ENCODE measurements at regions not wholly inside any gene's neighbourhood (a gene's known extent, or its start where the extent isn't known, plus 50 kb on each side); places are given as distances from the start of the nearest gene placed in this dataset.

DNA sequence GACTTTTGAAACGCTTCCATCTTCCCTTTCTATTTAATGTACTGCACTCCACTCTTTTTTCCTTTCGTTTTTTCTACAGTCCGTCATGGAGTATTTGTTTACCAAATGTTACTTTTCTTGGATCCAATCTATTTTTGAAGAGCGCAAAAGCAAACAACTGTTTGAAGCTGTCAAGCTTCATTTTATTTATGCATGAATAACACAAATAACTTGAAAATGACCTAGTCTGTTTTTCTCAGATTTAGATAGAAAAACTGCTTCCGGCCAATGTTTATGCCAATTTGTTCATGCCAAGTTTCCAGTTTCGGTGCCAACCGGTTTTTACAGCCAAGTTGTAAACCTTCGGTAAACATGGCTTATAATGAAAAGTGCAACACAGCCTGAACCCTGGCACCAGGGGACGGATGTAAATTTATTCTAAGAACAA is 150.9 kb upstream of the KLF6 start:
- Histone ChIP-seq H3K27ac (ENCODE audit: low read depth, low read length) (peak overlapping the region; percentile 50), H2AFZ (ENCODE audit: low read depth, low read length) (no peak overlapping the region), H3K4me1 (ENCODE audit: insufficient read depth, low read length) (peaks cover 10% of the 10 kb centered on the region), H4K20me1 (ENCODE audit: insufficient read depth, low read length) (no peaks in the 10 kb centered on the region), H3K4me2 (ENCODE audit: low read length) (peak overlapping the region; percentile 75), H3K9ac (ENCODE audit: low read length) (peak overlapping the region; percentile 67), H3K27me3 (ENCODE audit: insufficient read depth, low read length) (no peaks in the 10 kb centered on the region), H3K36me3 (ENCODE audit: insufficient read depth, low read length) (no peaks in the 10 kb centered on the region), H3K79me2 (ENCODE audit: insufficient read depth, low read length) (no peaks in the 10 kb centered on the region), H3K4me3 (ENCODE audit: insufficient read depth, low read depth, low read length) (no peak overlapping the region), H3K9me3 (ENCODE audit: insufficient read depth, low read depth, low read length) (no peaks in the 10 kb centered on the region)
- TF ChIP-seq, protein P1, sequence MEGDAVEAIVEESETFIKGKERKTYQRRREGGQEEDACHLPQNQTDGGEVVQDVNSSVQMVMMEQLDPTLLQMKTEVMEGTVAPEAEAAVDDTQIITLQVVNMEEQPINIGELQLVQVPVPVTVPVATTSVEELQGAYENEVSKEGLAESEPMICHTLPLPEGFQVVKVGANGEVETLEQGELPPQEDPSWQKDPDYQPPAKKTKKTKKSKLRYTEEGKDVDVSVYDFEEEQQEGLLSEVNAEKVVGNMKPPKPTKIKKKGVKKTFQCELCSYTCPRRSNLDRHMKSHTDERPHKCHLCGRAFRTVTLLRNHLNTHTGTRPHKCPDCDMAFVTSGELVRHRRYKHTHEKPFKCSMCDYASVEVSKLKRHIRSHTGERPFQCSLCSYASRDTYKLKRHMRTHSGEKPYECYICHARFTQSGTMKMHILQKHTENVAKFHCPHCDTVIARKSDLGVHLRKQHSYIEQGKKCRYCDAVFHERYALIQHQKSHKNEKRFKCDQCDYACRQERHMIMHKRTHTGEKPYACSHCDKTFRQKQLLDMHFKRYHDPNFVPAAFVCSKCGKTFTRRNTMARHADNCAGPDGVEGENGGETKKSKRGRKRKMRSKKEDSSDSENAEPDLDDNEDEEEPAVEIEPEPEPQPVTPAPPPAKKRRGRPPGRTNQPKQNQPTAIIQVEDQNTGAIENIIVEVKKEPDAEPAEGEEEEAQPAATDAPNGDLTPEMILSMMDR (IDR thresholded peaks at IDR 0.05; ENCODE audit: insufficient read depth, low read depth, low read length), result no peak
- no peak for TF ChIP-seq EZH2 (IDR thresholded peaks at IDR 0.05; ENCODE audit: insufficient read depth, low read length)
- Mint-ChIP-seq H3K4me3 (ENCODE audit: unreplicated experiment) (no peak overlapping the region), H3K27ac (ENCODE audit: unreplicated experiment) (no peak overlapping the region), H3K9me3 (ENCODE audit: unreplicated experiment) (peaks cover 2% of the 10 kb centered on the region), H3K27me3 (ENCODE audit: low read depth, unreplicated experiment) (no peaks in the 10 kb centered on the region), H3K4me1 (ENCODE audit: low read depth, unreplicated experiment) (peaks cover 8% of the 10 kb centered on the region), H3K36me3 (ENCODE audit: low read depth, unreplicated experiment) (no peaks in the 10 kb centered on the region)
- FAIRE-seq (no peak), DNase-seq (ENCODE audit: low read depth) (peak; percentile 17)

DNA sequence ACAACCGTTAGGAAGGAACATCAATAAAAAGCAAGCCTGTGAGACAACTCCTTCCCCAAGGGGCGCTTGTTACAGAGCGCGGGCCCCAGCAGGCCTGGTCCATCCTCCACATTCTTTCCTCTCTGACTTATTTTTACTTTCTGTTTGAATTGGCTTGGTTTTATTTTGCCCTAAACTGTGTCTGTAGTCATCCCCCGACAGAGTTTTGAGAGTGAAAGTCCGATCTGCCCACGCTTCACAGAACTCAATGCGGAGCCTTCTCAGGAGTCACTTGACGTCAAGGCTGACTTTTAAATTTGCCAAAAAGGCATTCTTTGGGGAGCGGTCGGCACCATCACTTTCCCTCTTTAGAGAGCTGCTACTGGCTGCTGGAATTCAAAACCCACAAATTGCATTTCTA is 150.1 kb upstream of the KLF6 start:
- Mint-ChIP-seq H3K27ac (ENCODE audit: unreplicated experiment) (peak overlapping the region; percentile 54), H3K9me3 (ENCODE audit: unreplicated experiment) (peaks cover 2% of the 10 kb centered on the region), H3K4me3 (ENCODE audit: unreplicated experiment) (no peak overlapping the region), H3K27me3 (ENCODE audit: low read depth, unreplicated experiment) (no peaks in the 10 kb centered on the region), H3K36me3 (ENCODE audit: low read depth, unreplicated experiment) (no peaks in the 10 kb centered on the region), H3K4me1 (ENCODE audit: low read depth, unreplicated experiment) (peaks cover 8% of the 10 kb centered on the region)
- Histone ChIP-seq H3K4me1 (ENCODE audit: insufficient read depth, low read length) (peaks cover 10% of the 10 kb centered on the region), H3K4me3 (ENCODE audit: insufficient read depth, low read depth, low read length) (peak overlapping the region; percentile 23), H3K4me2 (ENCODE audit: low read length) (peak overlapping the region; percentile 75), H2AFZ (ENCODE audit: low read depth, low read length) (peak overlapping the region; percentile 21), H3K9ac (ENCODE audit: low read length) (peak overlapping the region; percentile 67), H3K36me3 (ENCODE audit: insufficient read depth, low read length) (no peaks in the 10 kb centered on the region), H3K79me2 (ENCODE audit: insufficient read depth, low read length) (no peaks in the 10 kb centered on the region), H4K20me1 (ENCODE audit: insufficient read depth, low read length) (no peaks in the 10 kb centered on the region), H3K27ac (ENCODE audit: low read depth, low read length) (peak overlapping the region; percentile 50), H3K9me3 (ENCODE audit: insufficient read depth, low read depth, low read length) (no peaks in the 10 kb centered on the region), H3K27me3 (ENCODE audit: insufficient read depth, low read length) (no peaks in the 10 kb centered on the region)
- FAIRE-seq, result no peak
- DNase-seq (ENCODE audit: low read depth), result peak; percentile 94
- TF ChIP-seq EZH2 (IDR thresholded peaks at IDR 0.05; ENCODE audit: insufficient read depth, low read length), result no peak
- TF ChIP-seq, protein P1 (IDR thresholded peaks at IDR 0.05; ENCODE audit: insufficient read depth, low read depth, low read length), result no peak

DNA sequence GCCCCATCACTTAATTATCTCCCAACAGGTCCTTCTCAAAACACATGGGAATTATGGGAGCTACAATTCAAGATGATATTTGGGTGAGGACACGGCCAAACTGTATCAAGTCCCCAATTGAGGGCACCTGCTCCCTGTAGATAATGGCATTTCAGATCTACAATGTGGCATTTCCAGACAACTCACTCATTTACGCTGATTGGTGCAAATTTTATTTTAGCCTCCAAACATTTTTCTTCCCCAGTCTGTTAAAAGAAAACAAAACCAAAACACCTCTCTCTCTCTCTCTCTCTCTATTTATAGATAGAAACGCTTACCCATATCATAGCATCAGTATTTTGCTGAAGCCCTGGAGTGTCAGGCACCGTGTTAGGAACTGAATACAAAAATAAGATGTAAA is 148.7 kb upstream of the KLF6 start:
- Mint-ChIP-seq H3K27me3 (ENCODE audit: low read depth, unreplicated experiment) (no peaks in the 10 kb centered on the region), H3K4me3 (ENCODE audit: unreplicated experiment) (no peak overlapping the region), H3K27ac (ENCODE audit: unreplicated experiment) (no peak overlapping the region), H3K9me3 (ENCODE audit: unreplicated experiment) (peaks cover 2% of the 10 kb centered on the region), H3K36me3 (ENCODE audit: low read depth, unreplicated experiment) (no peaks in the 10 kb centered on the region), H3K4me1 (ENCODE audit: low read depth, unreplicated experiment) (peaks cover 10% of the 10 kb centered on the region)
- Histone ChIP-seq H3K79me2 (ENCODE audit: insufficient read depth, low read length) (no peaks in the 10 kb centered on the region), H3K27me3 (ENCODE audit: insufficient read depth, low read length) (no peaks in the 10 kb centered on the region), H3K4me1 (ENCODE audit: insufficient read depth, low read length) (peaks cover 10% of the 10 kb centered on the region), H3K36me3 (ENCODE audit: insufficient read depth, low read length) (no peaks in the 10 kb centered on the region), H2AFZ (ENCODE audit: low read depth, low read length) (no peak overlapping the region), H4K20me1 (ENCODE audit: insufficient read depth, low read length) (no peaks in the 10 kb centered on the region), H3K9me3 (ENCODE audit: insufficient read depth, low read depth, low read length) (no peaks in the 10 kb centered on the region), H3K27ac (ENCODE audit: low read depth, low read length) (no peak overlapping the region), H3K9ac (ENCODE audit: low read length) (no peak overlapping the region), H3K4me2 (ENCODE audit: low read length) (no peak overlapping the region), H3K4me3 (ENCODE audit: insufficient read depth, low read depth, low read length) (no peak overlapping the region)
- no peak for FAIRE-seq
- no peak for TF ChIP-seq EZH2 (IDR thresholded peaks at IDR 0.05; ENCODE audit: insufficient read depth, low read length)
- TF ChIP-seq, protein P1 (IDR thresholded peaks at IDR 0.05; ENCODE audit: insufficient read depth, low read depth, low read length), result no peak
- no peak for DNase-seq (ENCODE audit: low read depth)
